ENCODE measurements at regions not wholly inside any gene's neighbourhood (a gene's known extent, or its start where the extent isn't known, plus 50 kb on each side); places are given as distances from the start of the nearest gene placed in this dataset.

- TF ChIP-seq CTCF (IDR thresholded peaks at IDR 0.05) (no peak), POLR2A (IDR thresholded peaks at IDR 0.05) (no peak)
Measured at GRCh38 chr13:68749796-68750195, 1357.8 kb upstream of the ATXN8OS start.
